ENCODE measurements at regions not wholly inside any gene's neighbourhood (a gene's known extent, or its start where the extent isn't known, plus 50 kb on each side); places are given as distances from the start of the nearest gene placed in this dataset.
"Not testable (repeated sequence)": the region's sequence is repeated elsewhere in the genome, so short reads cannot be mapped to it uniquely, and the experiment has no call there.

- H3K4me3 Mint-ChIP-seq; H3K4me1 Mint-ChIP-seq; ATAC-seq; H3K36me3 Mint-ChIP-seq; H3K27ac Mint-ChIP-seq; H3K9me3 Mint-ChIP-seq; DNase-seq (ENCODE audit: low spot score in 2 of 2): not testable (repeated sequence)
Observed at GRCh38 chr3:75397486-75397885, 266.6 kb upstream of the FRG2C start.

- H3K4me1 Mint-ChIP-seq, H3K9me3 Mint-ChIP-seq, H3K27ac Mint-ChIP-seq, H3K4me3 Mint-ChIP-seq, ATAC-seq: not testable (repeated sequence)
- peaks cover 13% of the 10 kb centered on the region for H3K36me3 Mint-ChIP-seq
- peak; percentile 3 to 73 for DNase-seq (ENCODE audit: low spot score in 2 of 2)
Observed at GRCh38 chr3:75422101-75422945, 241.8 kb upstream of the FRG2C start.

- peaks cover 18% of the 10 kb centered on the region for H3K36me3 Mint-ChIP-seq
- H3K27ac Mint-ChIP-seq; DNase-seq (ENCODE audit: low spot score in 2 of 2); H3K4me3 Mint-ChIP-seq; H3K9me3 Mint-ChIP-seq; H3K4me1 Mint-ChIP-seq; ATAC-seq: not testable (repeated sequence)
Observed at GRCh38 chr3:75425379-75425778, 238.7 kb upstream of the FRG2C start.

- H3K9me3 Mint-ChIP-seq; H3K27ac Mint-ChIP-seq; H3K4me1 Mint-ChIP-seq; DNase-seq (ENCODE audit: low spot score in 2 of 2); ATAC-seq; H3K4me3 Mint-ChIP-seq: not testable (repeated sequence)
- H3K36me3 Mint-ChIP-seq, result peaks cover 18% of the 10 kb centered on the region
Observed at GRCh38 chr3:75427486-75427885, 236.6 kb upstream of the FRG2C start.

- not testable (repeated sequence) for H3K4me3 Mint-ChIP-seq; H3K27ac Mint-ChIP-seq; ATAC-seq; H3K4me1 Mint-ChIP-seq; H3K9me3 Mint-ChIP-seq; DNase-seq (ENCODE audit: low spot score in 2 of 2)
- H3K36me3 Mint-ChIP-seq, result peaks cover 18% of the 10 kb centered on the region
Observed at GRCh38 chr3:75427906-75428305, 236.2 kb upstream of the FRG2C start.

- not testable (repeated sequence) for H3K4me3 Mint-ChIP-seq, H3K36me3 Mint-ChIP-seq, ATAC-seq, H3K27ac Mint-ChIP-seq, H3K9me3 Mint-ChIP-seq
- DNase-seq (ENCODE audit: low spot score in 2 of 2), result peak; percentile 24 to 79
- H3K4me1 Mint-ChIP-seq, result peaks cover 19% of the 10 kb centered on the region
Observed at GRCh38 chr3:75429561-75430220, 234.4 kb upstream of the FRG2C start.

- DNase-seq (ENCODE audit: low spot score in 2 of 2); H3K36me3 Mint-ChIP-seq; H3K27ac Mint-ChIP-seq; H3K9me3 Mint-ChIP-seq; ATAC-seq; H3K4me3 Mint-ChIP-seq: not testable (repeated sequence)
- peaks cover 19% of the 10 kb centered on the region for H3K4me1 Mint-ChIP-seq
Observed at GRCh38 chr3:75430406-75430805, 233.7 kb upstream of the FRG2C start.

- not testable (repeated sequence) for DNase-seq (ENCODE audit: low spot score in 2 of 2); H3K4me3 Mint-ChIP-seq; H3K36me3 Mint-ChIP-seq; ATAC-seq; H3K9me3 Mint-ChIP-seq; H3K27ac Mint-ChIP-seq
- peaks cover 19% of the 10 kb centered on the region for H3K4me1 Mint-ChIP-seq
Observed at GRCh38 chr3:75431120-75431519, 233.0 kb upstream of the FRG2C start.

- DNase-seq (ENCODE audit: low spot score in 2 of 2); H3K36me3 Mint-ChIP-seq; H3K4me3 Mint-ChIP-seq; H3K27ac Mint-ChIP-seq; ATAC-seq; H3K9me3 Mint-ChIP-seq: not testable (repeated sequence)
- peaks cover 19% of the 10 kb centered on the region for H3K4me1 Mint-ChIP-seq
Observed at GRCh38 chr3:75432466-75432865, 231.7 kb upstream of the FRG2C start.

GRCh38 chr3:75432885-75433284, 231.2 kb upstream of the FRG2C start:
- not testable (repeated sequence) for DNase-seq (ENCODE audit: low spot score in 2 of 2); H3K36me3 Mint-ChIP-seq; H3K27ac Mint-ChIP-seq; H3K4me3 Mint-ChIP-seq; ATAC-seq; H3K9me3 Mint-ChIP-seq
- peaks cover 19% of the 10 kb centered on the region for H3K4me1 Mint-ChIP-seq

- not testable (repeated sequence) for ATAC-seq; H3K36me3 Mint-ChIP-seq; H3K27ac Mint-ChIP-seq; H3K4me3 Mint-ChIP-seq; H3K9me3 Mint-ChIP-seq; DNase-seq (ENCODE audit: low spot score in 2 of 2)
- H3K4me1 Mint-ChIP-seq, result peaks cover 19% of the 10 kb centered on the region
Observed at GRCh38 chr3:75433295-75433694, 230.8 kb upstream of the FRG2C start.

GRCh38 chr3:75434276-75434912, 229.7 kb upstream of the FRG2C start:
- ATAC-seq; H3K9me3 Mint-ChIP-seq; H3K36me3 Mint-ChIP-seq; DNase-seq (ENCODE audit: low spot score in 2 of 2): not testable (repeated sequence)
- Mint-ChIP-seq H3K27ac (peak overlapping the region; percentile 84), H3K4me1 (peaks cover 13% of the 10 kb centered on the region), H3K4me3 (peak overlapping the region; percentile 79)

GRCh38 chr3:75434913-75435793, 229.0 kb upstream of the FRG2C start:
- DNase-seq (ENCODE audit: low spot score in 2 of 2), result peak; percentile 64 to 96
- peak; percentile 100 for ATAC-seq
- H3K27ac Mint-ChIP-seq, result peak overlapping the region; percentile 90
- H3K4me1 Mint-ChIP-seq, result peaks cover 11% of the 10 kb centered on the region
- not testable (repeated sequence) for H3K36me3 Mint-ChIP-seq, H3K9me3 Mint-ChIP-seq
- H3K4me3 Mint-ChIP-seq, result peak overlapping the region; percentile 79

GRCh38 chr3:75435794-75436400, 228.2 kb upstream of the FRG2C start:
- H3K36me3 Mint-ChIP-seq; H3K9me3 Mint-ChIP-seq; H3K27ac Mint-ChIP-seq; DNase-seq (ENCODE audit: low spot score in 2 of 2); ATAC-seq: not testable (repeated sequence)
- Mint-ChIP-seq H3K4me3 (peak overlapping the region; percentile 79), H3K4me1 (peaks cover 11% of the 10 kb centered on the region)

Data from stimulated activated effector memory CD8-positive, alpha-beta T cell treated with anti-CD3 and anti-CD28 coated beads, Interleukin-12 subunit alpha, Interleukin-12 subunit beta, amount 100 ng/mL, for 72 hours (primary cell).